Embryonic facial prominence (tissue), 1 donor: ENCODE measurements at regions not wholly inside any gene's neighbourhood (a gene's known extent, or its start where the extent isn't known, plus 50 kb on each side); places are given as distances from the start of the nearest gene placed in this dataset.

ENCODE experiments used
- DNase-seq: peaks from one replicate; pipeline ENCODE4 v3.0.0-alpha.2; 2016; ENCODE audit errors: extremely low spot score

- no peak for DNase-seq
Measured at GRCh38 chr6:56767892-56768531, 125.3 kb upstream of the DST start.

DNA sequence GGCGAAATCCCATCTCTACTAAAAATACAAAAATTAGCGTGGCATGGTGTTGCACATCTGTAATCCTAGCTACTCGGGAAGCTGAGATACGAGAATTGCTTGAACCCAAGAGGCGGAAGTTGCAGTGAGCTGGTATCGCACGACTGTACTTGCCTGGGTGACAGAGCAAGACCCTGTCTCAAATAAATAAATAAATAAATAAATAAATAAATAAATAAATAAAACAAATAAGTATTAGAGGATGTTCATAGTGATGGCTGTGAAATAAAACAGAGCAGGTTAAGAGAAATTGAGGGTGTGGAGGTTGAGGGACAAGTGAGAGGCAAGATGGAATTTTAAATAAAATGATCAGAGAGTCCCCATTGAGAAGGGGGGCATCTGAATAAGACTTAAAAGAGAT is 124.7 kb upstream of the DST start:
- no peak for DNase-seq

DNA sequence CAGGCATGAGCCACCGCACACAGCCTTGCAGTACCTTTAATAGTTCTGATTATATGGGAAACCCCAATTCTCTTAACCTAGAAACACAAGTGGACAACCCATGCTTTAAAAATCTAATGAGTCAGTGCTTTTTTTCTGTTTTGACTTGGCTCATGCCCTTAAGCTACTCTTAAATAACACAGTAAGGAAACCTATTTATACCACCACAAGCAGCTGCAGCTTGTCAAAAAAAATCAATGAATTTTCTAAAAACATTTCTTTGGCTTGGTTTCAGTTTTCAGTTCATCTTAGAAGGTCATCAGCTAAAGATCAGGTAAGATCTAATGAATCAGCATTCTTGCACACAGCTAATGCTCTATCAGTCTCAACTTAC is 124.1 kb upstream of the DST start:
- DNase-seq = no peak

- no peak for DNase-seq
Measured at GRCh38 chr6:56766139-56766805, 123.6 kb upstream of the DST start.

DNA sequence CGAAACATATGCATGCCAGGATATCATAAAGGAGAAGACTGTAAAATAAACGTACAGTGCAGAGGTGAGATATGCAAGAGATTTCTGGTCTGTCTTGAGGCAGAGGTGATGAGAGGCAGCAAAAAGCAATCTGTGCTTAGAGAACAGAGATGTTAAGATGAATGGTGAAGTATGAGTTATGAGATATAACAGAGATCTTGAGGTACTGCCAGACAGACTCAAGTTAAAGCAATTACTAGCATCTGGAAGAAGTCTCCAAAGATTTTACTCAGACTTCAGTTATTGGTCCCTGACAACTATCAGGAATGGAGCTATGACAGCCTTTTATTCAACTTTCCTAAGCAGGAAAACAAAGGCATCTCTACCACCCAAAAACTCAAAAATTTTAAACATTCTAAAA is 122.8 kb upstream of the DST start:
- no peak for DNase-seq

- no peak for DNase-seq
Measured at GRCh38 chr6:56764081-56764566, 121.4 kb upstream of the DST start.

DNA sequence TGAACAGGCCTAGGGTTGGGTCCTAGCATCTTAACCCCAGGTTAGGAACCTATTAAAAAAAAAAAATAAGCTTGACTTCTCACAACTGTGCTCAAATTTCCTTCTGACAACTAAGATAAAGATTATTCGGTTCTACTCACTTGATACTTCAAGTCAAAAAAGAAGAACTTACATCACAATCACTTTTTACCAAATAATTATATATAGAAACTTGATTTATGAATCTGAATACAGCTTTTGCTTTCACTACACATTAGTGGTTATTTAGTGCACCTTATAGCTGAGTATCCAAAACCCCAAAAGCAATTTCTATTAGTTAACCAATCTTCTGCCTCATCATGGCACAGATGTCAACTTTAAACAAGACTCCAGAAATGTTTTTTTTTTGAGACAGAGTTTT is 119.0 kb upstream of the DST start:
- no peak for DNase-seq

DNA sequence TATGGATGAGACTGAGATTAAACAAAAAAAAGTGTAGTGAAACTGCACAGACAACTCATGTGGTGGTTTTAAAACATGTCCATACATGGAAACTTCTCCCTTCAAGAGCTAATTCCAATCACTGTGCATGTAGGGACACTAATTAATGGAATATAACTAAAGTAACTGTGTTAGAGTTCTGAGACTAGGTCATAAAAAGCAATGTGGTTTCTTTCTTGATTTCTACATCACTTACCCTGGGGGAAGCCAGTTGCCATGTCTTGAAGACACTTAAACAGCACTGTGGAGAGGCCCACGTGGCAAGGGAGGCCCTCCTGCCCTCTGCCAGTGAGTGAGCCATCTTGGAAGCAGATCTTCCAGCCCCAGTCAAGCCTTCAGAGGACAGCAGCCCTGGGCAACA is 118.2 kb upstream of the DST start:
- DNase-seq = no peak

DNA sequence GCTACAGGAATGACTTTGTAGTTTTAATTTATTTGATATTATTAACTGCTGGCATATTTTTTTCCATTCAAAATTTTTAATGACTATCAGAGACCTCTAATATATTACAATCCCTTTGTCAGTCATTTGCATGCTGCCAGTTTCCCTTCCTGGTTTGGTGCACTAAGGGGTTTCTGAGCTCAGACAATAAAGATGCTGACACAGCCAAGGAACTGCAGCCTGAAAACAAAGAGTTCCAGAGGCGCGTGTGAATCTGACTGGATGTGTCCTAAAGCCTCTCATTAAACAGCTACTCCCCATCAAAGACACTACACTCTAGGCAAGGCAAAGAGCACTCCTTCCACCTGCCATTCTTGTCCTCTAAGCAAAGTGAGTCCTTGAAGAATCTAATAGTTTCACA is 116.8 kb upstream of the DST start:
- DNase-seq = no peak

DNA sequence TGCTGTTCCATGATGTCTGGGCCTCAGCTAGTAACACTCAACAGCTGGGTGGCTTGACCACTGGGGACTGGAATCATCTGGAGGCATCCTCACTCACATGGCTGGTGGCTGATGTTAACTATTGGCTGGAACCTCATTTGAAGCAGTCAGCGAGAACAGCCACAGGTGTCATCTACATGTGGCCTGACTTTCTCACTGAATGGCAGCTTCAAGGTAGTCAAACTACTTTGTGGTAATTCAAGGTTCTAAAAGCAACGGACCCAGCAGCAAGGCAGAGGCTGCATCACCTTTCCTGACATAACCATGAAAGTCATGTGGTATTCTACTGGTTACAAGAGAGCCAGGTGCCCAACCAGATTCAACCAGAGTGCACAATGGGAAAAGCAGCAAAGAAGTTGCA is 115.9 kb upstream of the DST start:
- DNase-seq = no peak

GRCh38 chr6:56758120-56758519 is 115.4 kb upstream of the DST start:
- DNase-seq = no peak

- DNase-seq = no peak
Measured at GRCh38 chr6:56757588-56757984, 114.9 kb upstream of the DST start.

GRCh38 chr6:56756791-56757587 is 114.3 kb upstream of the DST start:
- no peak for DNase-seq

- DNase-seq = no peak
Measured at GRCh38 chr6:56756219-56756789, 113.6 kb upstream of the DST start.

DNA sequence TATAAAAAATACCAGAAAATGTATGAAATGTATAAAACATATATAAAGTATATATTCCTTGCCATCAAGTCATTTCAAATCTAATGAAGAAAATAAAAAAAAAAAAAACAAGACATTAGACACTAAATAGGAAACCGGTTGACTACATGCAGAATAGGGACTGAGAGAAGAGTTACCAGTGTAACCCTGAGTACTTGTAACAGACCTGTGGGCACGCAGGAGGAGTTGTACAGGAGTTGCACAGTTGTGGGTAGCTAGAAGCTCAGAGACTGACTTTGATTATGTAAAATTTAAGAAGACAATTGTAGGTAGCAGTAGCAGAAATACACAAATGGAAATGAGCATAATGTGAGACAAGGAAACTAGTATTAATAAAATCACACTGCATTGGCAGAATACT is 112.4 kb upstream of the DST start:
- no peak for DNase-seq

GRCh38 chr6:56753811-56754210 is 111.1 kb upstream of the DST start:
- no peak for DNase-seq

DNA sequence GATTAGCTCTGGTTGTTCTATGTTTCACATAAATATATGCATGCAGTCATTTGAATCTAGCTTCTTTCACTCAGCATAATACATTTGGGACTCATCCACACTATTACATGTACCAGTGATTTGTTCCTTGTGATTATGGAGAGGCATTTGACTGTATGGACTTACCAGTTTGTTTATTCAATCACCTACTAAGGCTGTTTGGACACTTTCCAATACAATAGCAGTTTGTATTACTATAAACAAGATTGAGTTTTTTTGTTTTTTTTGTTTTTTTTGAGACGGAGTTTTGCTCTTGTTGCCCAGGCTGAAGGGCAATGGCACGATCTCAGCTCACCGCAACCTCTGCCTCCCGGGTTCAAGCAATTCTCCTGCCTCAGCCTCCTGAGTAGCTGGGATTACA is 109.8 kb upstream of the DST start:
- DNase-seq = no peak

DNA sequence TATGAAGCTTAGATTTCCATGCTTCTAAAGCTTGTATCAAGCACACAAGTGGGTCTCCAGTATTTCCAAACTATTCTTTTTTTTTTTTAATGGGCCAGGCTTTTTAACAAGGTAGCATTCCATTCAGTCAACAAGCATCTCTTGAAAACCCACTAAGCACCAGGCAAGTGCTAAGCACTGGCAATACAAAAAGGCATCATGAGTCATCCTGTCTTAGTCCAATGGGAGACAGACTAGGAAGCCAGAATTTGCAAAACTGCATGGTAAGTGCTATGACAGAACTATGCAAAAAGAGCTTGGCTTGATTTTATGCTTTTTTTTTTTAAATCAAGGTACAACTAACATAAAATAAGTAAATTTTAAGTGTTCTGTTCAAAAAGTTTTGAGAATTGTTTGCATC is 109.3 kb upstream of the DST start:
- no peak for DNase-seq

DNA sequence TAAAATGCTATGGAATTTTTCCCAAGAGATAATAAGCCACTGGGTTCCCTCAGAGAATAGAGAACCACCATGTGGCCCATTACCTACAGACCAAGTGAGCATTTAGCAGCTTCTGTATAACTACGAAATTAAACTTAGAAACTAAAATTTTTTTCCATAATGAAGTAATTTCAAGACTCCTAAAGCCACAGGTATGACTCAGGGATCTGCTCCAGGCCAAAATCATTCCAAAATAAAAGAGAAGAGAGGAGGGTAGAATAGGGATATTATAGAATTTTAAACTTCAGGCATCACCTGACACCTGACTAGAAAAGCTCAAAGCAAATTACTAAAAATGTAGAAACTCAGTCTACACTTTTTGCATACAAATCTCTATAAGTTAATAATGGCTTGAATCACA is 108.9 kb upstream of the DST start:
- DNase-seq = no peak

DNA sequence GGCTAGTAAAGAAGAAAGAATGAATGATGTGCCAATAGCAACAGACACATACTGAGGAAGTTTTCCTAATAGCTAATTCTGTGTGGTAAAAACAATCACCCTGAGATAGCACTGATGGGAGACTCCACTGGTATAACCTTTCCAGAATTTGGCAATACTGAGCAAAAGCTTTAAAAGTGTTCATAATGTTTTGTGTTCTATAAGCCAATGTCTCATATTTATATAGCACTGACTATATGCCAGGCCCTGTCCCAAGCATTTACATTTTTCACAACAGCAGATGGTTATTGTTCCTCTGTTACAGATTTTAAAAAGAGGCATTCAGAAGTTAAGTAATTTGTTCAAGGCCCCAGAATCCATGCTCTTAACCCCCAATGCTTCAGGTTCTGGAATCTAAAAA is 108.0 kb upstream of the DST start:
- no peak for DNase-seq

GRCh38 chr6:56749632-56750151 is 107.0 kb upstream of the DST start:
- DNase-seq = no peak

DNA sequence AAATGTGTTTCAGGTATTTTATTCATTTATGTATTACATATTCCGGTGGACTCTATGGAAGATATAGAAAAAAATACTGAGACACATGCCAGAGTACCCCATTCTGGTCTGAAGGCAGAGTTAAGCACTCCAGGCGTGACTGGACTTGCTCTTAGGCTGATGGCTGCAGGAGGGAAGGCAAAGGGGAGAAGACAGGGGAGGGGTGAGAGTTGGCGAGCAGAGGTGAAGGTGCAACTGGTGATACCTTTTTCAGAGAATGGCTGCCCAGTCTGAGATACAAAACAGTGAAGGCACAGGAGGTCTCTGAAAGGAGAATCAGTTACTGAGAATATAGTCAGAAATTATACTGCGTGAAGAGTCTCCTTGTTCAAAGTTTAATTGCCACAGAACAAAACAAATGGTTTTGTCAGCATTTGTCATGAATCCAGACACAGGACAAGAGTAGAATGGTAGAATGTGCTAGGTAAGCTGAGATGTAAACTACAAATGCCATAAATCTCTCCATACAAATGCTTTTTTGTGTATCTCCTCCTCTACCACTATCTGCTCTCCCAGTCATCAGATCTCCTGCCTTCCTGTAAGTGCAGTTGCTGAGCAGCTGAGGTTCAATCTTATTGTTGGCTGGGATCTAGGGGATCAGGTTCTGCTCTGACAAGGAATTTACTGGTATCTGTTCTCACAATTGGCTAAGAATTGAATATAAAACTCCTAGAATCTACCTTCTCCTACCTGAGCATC is 104.2 kb upstream of the DST start:
- DNase-seq = no peak
